Mesendoderm (in vitro differentiated cells): ENCODE measurements at regions not wholly inside any gene's neighbourhood (a gene's known extent, or its start where the extent isn't known, plus 50 kb on each side); places are given as distances from the start of the nearest gene placed in this dataset.

Experiments used
- DNase-seq: peaks from one replicate; pipeline ENCODE4 v3.0.0; 2013
- H2AK5ac ChIP-seq: 2 replicates; pipeline ENCODE4 v1.6.1; 2013; ENCODE audit warnings: low read length, inconsistent platforms
- H2BK120ac ChIP-seq: 2 replicates; pipeline ENCODE4 v1.6.1; 2013; ENCODE audit warnings: low read depth, mild to moderate bottlenecking, low read length, moderate library complexity, mixed read lengths
- H2BK15ac ChIP-seq: replicated peaks from 2 replicates; pipeline ENCODE4 v1.6.1; 2013; ENCODE audit warnings: low read depth, mild to moderate bottlenecking, moderate library complexity
- H2BK5ac ChIP-seq: 2 replicates; pipeline ENCODE4 v1.6.1; 2013; ENCODE audit warnings: low read length, inconsistent platforms
- H3K18ac ChIP-seq: 2 replicates; pipeline ENCODE4 v1.6.1; 2013; ENCODE audit warnings: mild to moderate bottlenecking, low read length, mixed read lengths
- H3K23ac ChIP-seq: one replicate; pipeline ENCODE4 v1.6.1; 2013; ENCODE audit warnings: low read length
- H3K27ac ChIP-seq: 2 replicates; pipeline ENCODE4 v1.5.1; 2013; ENCODE audit warnings: low read depth, mild to moderate bottlenecking, inconsistent platforms, low read length, moderate library complexity
- H3K27me3 ChIP-seq: 2 replicates; pipeline ENCODE4 v1.6.1; 2013; ENCODE audit warnings: low read length, control low read depth, mild to moderate bottlenecking, inconsistent platforms; ENCODE audit not compliant: insufficient read depth, poor library complexity
- H3K36me3 ChIP-seq: 2 replicates; pipeline ENCODE4 v1.6.1; 2013; ENCODE audit warnings: low read length, inconsistent platforms; ENCODE audit not compliant: control insufficient read depth, insufficient read depth
- H3K4ac ChIP-seq: one replicate; pipeline ENCODE4 v1.6.1; 2013; ENCODE audit warnings: low read depth, mild to moderate bottlenecking, low read length, moderate library complexity
- H3K4me1 ChIP-seq: 2 replicates; pipeline ENCODE4 v1.6.1; 2013; ENCODE audit warnings: low read depth, low read length, inconsistent platforms; ENCODE audit not compliant: control insufficient read depth
- H3K4me2 ChIP-seq: 2 replicates; pipeline ENCODE4 v1.6.1; 2013; ENCODE audit warnings: low read length
- H3K4me3 ChIP-seq: 2 replicates; pipeline ENCODE4 v1.5.1; 2013; ENCODE audit warnings: mild to moderate bottlenecking, low read length
- H3K56ac ChIP-seq: one replicate; pipeline ENCODE4 v1.6.1; 2013; ENCODE audit warnings: low read length
- H3K79me1 ChIP-seq: 2 replicates; pipeline ENCODE4 v1.6.1; 2013; ENCODE audit warnings: low read length, inconsistent platforms
- H3K79me2 ChIP-seq: 2 replicates; pipeline ENCODE4 v1.6.1; 2013; ENCODE audit warnings: mild to moderate bottlenecking, low read length; ENCODE audit not compliant: control insufficient read depth, insufficient read depth
- H3K9ac ChIP-seq: 2 replicates; pipeline ENCODE4 v1.6.1; 2013; ENCODE audit warnings: low read length, inconsistent platforms
- H4K5ac ChIP-seq: one replicate; pipeline ENCODE4 v1.6.1; 2013; ENCODE audit warnings: low read length
- H4K8ac ChIP-seq: one replicate; pipeline ENCODE4 v1.6.1; 2013; ENCODE audit warnings: low read depth, mild to moderate bottlenecking, control low read depth, low read length, moderate library complexity
- WGBS: extraction: QIAGEN DNeasy Blood & Tissue Kit; methylation state at CpG from one replicate; pipeline ENCODE4 v1.1.7; 2013; ENCODE audit warnings: low lambda C conversion rate, missing lambda C conversion rate; ENCODE audit not compliant: insufficient coverage; ENCODE audit errors: extremely low coverage; 5-methylcytosine and 5-hydroxymethylcytosine counted together

GRCh38 chr14:101109981-101110728 lies 206.6 kb upstream of the RTL1 start:
- peak overlapping the region; percentile 54 for H3K56ac ChIP-seq
- no peak overlapping the region for H3K4ac ChIP-seq
- no peak overlapping the region for H3K4me2 ChIP-seq
- no peak overlapping the region for H4K5ac ChIP-seq
- H3K27ac ChIP-seq: no peak overlapping the region
- no peaks in the 10 kb centered on the region for H3K79me2 ChIP-seq
- no peak overlapping the region for H3K4me3 ChIP-seq
- H2AK5ac ChIP-seq: no peak overlapping the region
- no peaks in the 10 kb centered on the region for H3K79me1 ChIP-seq
- no peak overlapping the region for H2BK5ac ChIP-seq
- DNase-seq: no peak
- H3K27me3 ChIP-seq: no peaks in the 10 kb centered on the region
- H3K4me1 ChIP-seq: no peaks in the 10 kb centered on the region
- H4K8ac ChIP-seq: no peak overlapping the region
- H3K18ac ChIP-seq: no peak overlapping the region
- H2BK15ac ChIP-seq: no peak overlapping the region
- no peaks in the 10 kb centered on the region for H3K36me3 ChIP-seq
- no CpG with 5 or more reads among the region's 15 CpGs for WGBS
- H2BK120ac ChIP-seq: no peak overlapping the region
- no peak overlapping the region for H3K9ac ChIP-seq
- H3K23ac ChIP-seq: peak overlapping the region; percentile 31

- peaks cover under 1% of the 10 kb centered on the region for H3K4me1 ChIP-seq
- no peak overlapping the region for H2BK120ac ChIP-seq
- H3K4me3 ChIP-seq: no peak overlapping the region
- H3K79me1 ChIP-seq: no peaks in the 10 kb centered on the region
- no peak overlapping the region for H3K4ac ChIP-seq
- H2AK5ac ChIP-seq: peak overlapping the region; percentile 29
- H3K18ac ChIP-seq: no peak overlapping the region
- no peaks in the 10 kb centered on the region for H3K36me3 ChIP-seq
- no peak overlapping the region for H3K23ac ChIP-seq
- H2BK15ac ChIP-seq: no peak overlapping the region
- H2BK5ac ChIP-seq: no peak overlapping the region
- no peak for DNase-seq
- no peak overlapping the region for H4K5ac ChIP-seq
- H3K27ac ChIP-seq: no peak overlapping the region
- no peak overlapping the region for H4K8ac ChIP-seq
- no peaks in the 10 kb centered on the region for H3K27me3 ChIP-seq
- no CpG with 5 or more reads among the region's 22 CpGs for WGBS
- no peak overlapping the region for H3K9ac ChIP-seq
- H3K56ac ChIP-seq: peak overlapping the region; percentile 39
- H3K79me2 ChIP-seq: no peaks in the 10 kb centered on the region
- H3K4me2 ChIP-seq: no peak overlapping the region
Observed at GRCh38 chr14:101110729-101111619, 207.5 kb upstream of the RTL1 start.

GRCh38 chr14:101111620-101112290 lies 208.2 kb upstream of the RTL1 start:
- Histone ChIP-seq H3K9ac (no peak overlapping the region), H3K4me2 (no peak overlapping the region), H3K27ac (no peak overlapping the region), H4K8ac (no peak overlapping the region), H2BK120ac (no peak overlapping the region), H3K18ac (no peak overlapping the region), H2BK5ac (no peak overlapping the region), H3K79me2 (no peaks in the 10 kb centered on the region), H4K5ac (no peak overlapping the region), H3K27me3 (no peaks in the 10 kb centered on the region), H2AK5ac (no peak overlapping the region), H2BK15ac (no peak overlapping the region), H3K56ac (no peak overlapping the region), H3K4ac (no peak overlapping the region), H3K4me1 (peaks cover 8% of the 10 kb centered on the region), H3K36me3 (no peaks in the 10 kb centered on the region), H3K79me1 (no peaks in the 10 kb centered on the region), H3K23ac (no peak overlapping the region), H3K4me3 (no peak overlapping the region)
- no peak for DNase-seq
- WGBS: no CpG with 5 or more reads among the region's 23 CpGs

- H3K79me1 ChIP-seq: no peaks in the 10 kb centered on the region
- H2BK120ac ChIP-seq: no peak overlapping the region
- H2BK15ac ChIP-seq: no peak overlapping the region
- no peaks in the 10 kb centered on the region for H3K79me2 ChIP-seq
- WGBS: no CpG with 5 or more reads among the region's 25 CpGs
- DNase-seq: no peak
- no peak overlapping the region for H2AK5ac ChIP-seq
- no peak overlapping the region for H2BK5ac ChIP-seq
- no peaks in the 10 kb centered on the region for H3K27me3 ChIP-seq
- H3K36me3 ChIP-seq: no peaks in the 10 kb centered on the region
- no peak overlapping the region for H4K5ac ChIP-seq
- H3K4me3 ChIP-seq: no peak overlapping the region
- no peak overlapping the region for H3K4ac ChIP-seq
- no peak overlapping the region for H4K8ac ChIP-seq
- H3K56ac ChIP-seq: peak overlapping the region; percentile 2
- no peak overlapping the region for H3K23ac ChIP-seq
- no peak overlapping the region for H3K27ac ChIP-seq
- no peak overlapping the region for H3K4me2 ChIP-seq
- H3K18ac ChIP-seq: no peak overlapping the region
- H3K9ac ChIP-seq: no peak overlapping the region
- peaks cover 9% of the 10 kb centered on the region for H3K4me1 ChIP-seq
Observed at GRCh38 chr14:101112351-101113107, 209.0 kb upstream of the RTL1 start.

GRCh38 chr14:101113108-101113612 lies 209.6 kb upstream of the RTL1 start:
- Histone ChIP-seq H4K8ac (no peak overlapping the region), H3K4me3 (no peak overlapping the region), H3K79me2 (no peaks in the 10 kb centered on the region), H3K27me3 (no peaks in the 10 kb centered on the region), H2BK5ac (no peak overlapping the region), H3K36me3 (no peaks in the 10 kb centered on the region), H4K5ac (no peak overlapping the region), H2AK5ac (peak overlapping the region; percentile 3), H3K4me2 (no peak overlapping the region), H3K4me1 (peaks cover 9% of the 10 kb centered on the region), H3K18ac (no peak overlapping the region), H3K56ac (no peak overlapping the region), H3K23ac (no peak overlapping the region), H3K79me1 (no peaks in the 10 kb centered on the region), H2BK120ac (no peak overlapping the region), H3K27ac (no peak overlapping the region), H3K9ac (no peak overlapping the region), H3K4ac (no peak overlapping the region), H2BK15ac (no peak overlapping the region)
- DNase-seq: no peak
- no CpG with 5 or more reads among the region's 9 CpGs for WGBS
